ENCODE measurements at regions not wholly inside any gene's neighbourhood (a gene's known extent, or its start where the extent isn't known, plus 50 kb on each side); places are given as distances from the start of the nearest gene placed in this dataset.

DNA sequence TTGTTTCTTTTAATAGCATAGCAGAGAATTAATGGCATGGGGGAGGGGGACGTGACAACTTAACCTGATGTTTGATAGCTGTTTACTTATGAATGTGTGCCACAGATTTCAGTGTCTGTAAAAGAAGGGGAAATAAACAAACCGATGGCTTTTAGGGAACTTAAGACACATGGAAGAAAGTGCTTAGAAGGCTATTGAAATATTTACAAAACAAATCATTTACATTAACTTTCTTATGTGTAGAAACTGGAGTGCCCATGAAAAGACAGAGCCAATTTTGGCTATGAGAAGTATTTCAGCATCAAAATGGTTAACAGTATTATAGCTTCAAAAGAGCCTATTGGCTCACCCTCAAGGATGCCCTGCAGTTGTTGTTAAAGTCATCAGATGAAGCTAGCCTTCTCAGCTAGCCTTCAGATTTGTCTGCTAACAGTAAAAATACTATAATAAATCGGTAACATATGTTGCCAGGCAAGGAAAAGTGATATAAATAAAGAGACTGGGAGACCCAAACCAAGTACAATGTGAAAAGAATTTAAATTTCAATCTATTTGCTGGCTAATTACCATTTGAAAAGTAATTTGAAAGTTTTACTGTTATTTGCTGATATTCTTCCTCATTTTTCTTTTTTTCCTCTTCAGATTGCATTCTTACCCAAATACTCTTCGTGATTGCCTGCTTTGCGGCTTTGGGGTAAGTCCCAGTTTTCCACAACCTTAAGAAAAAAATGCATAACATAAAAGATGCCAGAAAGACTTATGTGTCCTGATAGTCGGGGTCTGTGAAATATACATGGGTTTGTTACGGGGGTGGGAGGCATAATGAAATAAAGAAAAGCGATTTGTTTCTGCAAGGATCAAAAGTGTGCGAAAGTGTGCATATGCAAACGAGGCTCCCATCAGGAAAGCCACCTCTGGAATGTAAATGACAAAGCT is 256.4 kb downstream of the MEIS1 start:
- H3K27ac ChIP-seq (ENCODE audit: low read depth, low read length), result peak overlapping the region; percentile 36
- no peak overlapping the region for H3K9ac ChIP-seq (ENCODE audit: low read depth, low read length)

DNA sequence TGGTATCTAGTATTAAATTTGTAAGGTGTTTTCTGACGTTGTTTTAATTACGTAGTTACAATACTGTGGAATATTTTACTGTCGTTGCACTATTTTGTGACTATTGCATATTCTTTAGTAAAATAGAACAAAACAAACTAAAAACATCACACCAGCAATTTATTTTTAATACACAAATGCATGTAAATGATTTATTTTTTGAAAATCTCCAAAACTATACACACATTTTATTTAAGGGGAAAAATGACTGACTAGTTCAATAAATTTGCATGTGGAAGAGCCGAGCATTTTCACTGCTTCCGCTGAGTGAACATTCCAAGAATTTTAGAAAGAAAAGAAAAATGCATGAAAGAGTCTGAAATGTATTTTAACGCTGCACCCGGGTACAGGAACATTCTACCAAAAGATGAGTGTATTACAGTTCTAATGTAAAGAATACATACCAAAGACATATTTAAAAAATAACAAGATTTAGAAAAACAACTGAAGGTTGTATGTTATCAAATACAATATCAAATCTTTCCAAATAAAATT is 257.7 kb downstream of the MEIS1 start:
- no peaks in the 10 kb centered on the region for H3K27me3 ChIP-seq (ENCODE audit: control insufficient read depth, insufficient read depth, low read length)

More for the DNA sequence above, 256.4 kb downstream of the MEIS1 start:
- no peaks in the 10 kb centered on the region for H3K27me3 ChIP-seq (ENCODE audit: control insufficient read depth, insufficient read depth, low read length)
- peaks cover 74% of the 10 kb centered on the region for H3K4me1 ChIP-seq (ENCODE audit: control insufficient read depth, insufficient read depth, low read length)
- H3K9me3 ChIP-seq (ENCODE audit: control insufficient read depth, insufficient read depth, low read length), result no peaks in the 10 kb centered on the region
- H3K36me3 ChIP-seq (ENCODE audit: control insufficient read depth, insufficient read depth, low read length), result no peaks in the 10 kb centered on the region
- H3K4me3 ChIP-seq (ENCODE audit: low read depth, low read length), result peak overlapping the region; percentile 44

DNA sequence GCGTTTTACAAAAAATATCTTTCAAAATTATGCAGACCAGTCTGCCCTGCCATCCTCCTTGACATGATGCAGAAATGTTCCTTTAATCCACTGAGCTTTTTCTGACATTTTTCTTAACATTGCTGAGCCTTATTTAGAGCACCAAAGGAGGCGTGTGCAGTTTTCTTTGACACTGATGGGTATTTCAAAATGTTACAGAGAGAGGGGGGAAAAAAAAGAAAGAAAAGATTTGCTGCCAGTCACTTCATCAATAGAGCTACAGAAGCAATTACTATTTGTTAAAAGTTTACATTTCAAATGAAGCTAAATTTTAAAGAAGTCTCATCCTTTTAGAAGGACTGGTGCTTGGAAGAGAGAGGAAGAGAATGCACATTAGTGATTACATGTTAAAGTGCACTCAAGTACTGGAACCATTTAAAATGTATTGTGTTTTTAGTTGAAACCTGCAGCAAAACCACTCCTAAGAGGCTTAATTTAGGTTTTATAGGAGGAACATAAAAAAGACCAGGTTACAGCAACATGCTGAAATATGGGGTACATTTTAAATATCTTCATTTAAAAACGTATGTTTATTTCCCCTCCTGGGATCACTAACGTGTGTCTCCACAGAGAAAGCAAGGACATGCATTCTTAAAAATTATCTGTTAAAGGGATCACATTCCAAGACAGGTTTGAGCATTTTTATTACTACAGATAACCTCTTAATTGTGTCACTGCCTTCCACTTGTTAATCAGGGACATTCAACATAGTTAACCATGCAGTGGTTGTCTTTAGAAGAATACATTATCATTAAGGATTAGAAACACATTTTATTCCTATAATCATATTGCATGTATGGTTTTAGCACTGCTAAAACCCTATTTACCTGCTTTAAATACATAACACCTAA is 258.4 kb downstream of the MEIS1 start:
- Histone ChIP-seq H3K9me3 (ENCODE audit: control insufficient read depth, insufficient read depth, low read length) (no peaks in the 10 kb centered on the region), H3K4me3 (ENCODE audit: low read depth, low read length) (no peak overlapping the region), H3K36me3 (ENCODE audit: control insufficient read depth, insufficient read depth, low read length) (no peaks in the 10 kb centered on the region), H3K27ac (ENCODE audit: low read depth, low read length) (no peak overlapping the region), H3K4me1 (ENCODE audit: control insufficient read depth, insufficient read depth, low read length) (peaks cover 68% of the 10 kb centered on the region), H3K9ac (ENCODE audit: low read depth, low read length) (no peak overlapping the region), H3K27me3 (ENCODE audit: control insufficient read depth, insufficient read depth, low read length) (no peaks in the 10 kb centered on the region)

More for the DNA sequence above, 257.7 kb downstream of the MEIS1 start:
- Histone ChIP-seq H3K4me3 (ENCODE audit: low read depth, low read length) (no peak overlapping the region), H3K9ac (ENCODE audit: low read depth, low read length) (no peak overlapping the region), H3K9me3 (ENCODE audit: control insufficient read depth, insufficient read depth, low read length) (no peaks in the 10 kb centered on the region), H3K4me1 (ENCODE audit: control insufficient read depth, insufficient read depth, low read length) (peaks cover 67% of the 10 kb centered on the region), H3K36me3 (ENCODE audit: control insufficient read depth, insufficient read depth, low read length) (no peaks in the 10 kb centered on the region), H3K27ac (ENCODE audit: low read depth, low read length) (no peak overlapping the region)

DNA sequence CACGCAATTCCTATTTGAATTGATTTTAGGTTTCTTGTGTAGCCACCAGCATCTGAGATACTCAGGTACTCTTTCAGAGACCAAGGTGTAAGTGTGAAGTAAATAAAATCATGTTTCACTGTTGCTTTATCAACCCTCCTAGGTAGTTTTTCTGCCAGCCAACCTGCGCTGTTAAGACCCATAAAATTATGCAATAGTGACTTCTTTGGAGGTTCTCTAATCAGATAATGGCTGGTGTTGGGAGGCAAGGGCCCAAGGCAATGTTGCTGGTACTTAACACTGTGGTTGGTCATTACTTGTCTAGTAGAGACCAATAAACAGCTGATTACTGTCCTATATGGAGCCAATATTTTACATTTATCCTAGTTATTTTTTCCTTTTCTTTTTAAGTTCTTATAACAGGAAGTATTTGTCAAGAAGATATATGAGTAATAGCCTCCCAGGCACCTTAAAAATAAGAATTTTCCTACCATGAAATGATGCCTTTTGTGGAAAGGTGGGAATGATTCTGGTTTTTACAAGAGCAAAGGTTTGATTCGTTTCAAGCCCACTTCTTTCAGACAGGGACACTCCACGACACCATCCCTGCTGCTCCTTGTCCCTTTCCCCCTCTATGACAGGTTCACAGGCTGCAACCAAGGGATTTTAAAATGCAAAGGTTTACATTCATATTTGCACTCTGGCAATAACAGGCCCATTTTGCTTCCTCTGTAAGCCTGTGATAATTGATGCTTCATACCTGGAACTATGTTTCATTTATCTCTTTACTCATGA is 259.3 kb downstream of the MEIS1 start:
- no peak overlapping the region for H3K4me3 ChIP-seq (ENCODE audit: low read depth, low read length)
- H3K9ac ChIP-seq (ENCODE audit: low read depth, low read length), result no peak overlapping the region
- H3K36me3 ChIP-seq (ENCODE audit: control insufficient read depth, insufficient read depth, low read length), result no peaks in the 10 kb centered on the region
- H3K4me1 ChIP-seq (ENCODE audit: control insufficient read depth, insufficient read depth, low read length), result peaks cover 74% of the 10 kb centered on the region
- no peaks in the 10 kb centered on the region for H3K9me3 ChIP-seq (ENCODE audit: control insufficient read depth, insufficient read depth, low read length)
- no peaks in the 10 kb centered on the region for H3K27me3 ChIP-seq (ENCODE audit: control insufficient read depth, insufficient read depth, low read length)
- no peak overlapping the region for H3K27ac ChIP-seq (ENCODE audit: low read depth, low read length)

DNA sequence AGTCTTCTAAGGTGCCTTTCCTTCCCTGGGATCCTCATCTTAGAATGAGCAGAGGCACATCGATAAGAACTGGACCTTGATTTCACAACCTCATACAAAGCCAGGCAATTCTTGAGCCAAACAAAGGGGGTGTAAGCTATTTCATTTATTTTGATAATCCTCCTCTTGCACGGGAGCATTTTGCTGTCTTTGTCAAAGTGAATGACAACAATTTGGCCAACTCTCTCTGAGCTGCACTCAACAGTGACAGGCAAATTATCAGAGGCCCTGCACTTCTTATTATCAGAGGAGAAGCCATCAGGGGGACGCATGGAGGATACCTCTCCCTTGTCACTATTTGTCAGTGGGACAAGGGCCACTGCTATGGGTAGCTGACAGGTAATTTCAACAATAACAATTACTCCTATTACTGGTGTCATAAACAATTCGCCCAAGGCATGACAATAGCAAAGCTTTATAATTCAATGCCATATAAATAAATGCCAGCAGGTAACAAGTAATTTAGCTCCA is 260.4 kb downstream of the MEIS1 start:
- H3K27ac ChIP-seq (ENCODE audit: low read depth, low read length), result no peak overlapping the region
- H3K4me1 ChIP-seq (ENCODE audit: control insufficient read depth, insufficient read depth, low read length), result peaks cover 81% of the 10 kb centered on the region
- no peaks in the 10 kb centered on the region for H3K27me3 ChIP-seq (ENCODE audit: control insufficient read depth, insufficient read depth, low read length)

DNA sequence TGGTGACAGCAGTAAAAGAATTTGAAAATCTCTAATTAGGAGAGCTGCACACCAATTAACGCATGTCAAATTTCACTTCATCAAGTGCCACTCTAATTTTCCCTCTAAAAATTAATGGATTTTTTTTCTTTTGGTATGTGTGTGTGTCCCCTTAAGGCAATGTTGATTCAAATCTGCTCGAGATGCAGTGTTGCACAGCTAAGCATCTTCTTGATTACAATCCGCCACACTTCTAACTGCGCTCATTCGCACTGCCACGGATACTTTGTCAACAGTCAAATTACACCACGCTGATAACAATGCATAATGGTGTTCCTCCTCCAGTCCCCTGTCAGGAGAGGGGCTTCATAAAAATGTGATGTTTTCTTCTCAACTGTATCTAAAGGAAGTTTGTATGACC is 261.4 kb downstream of the MEIS1 start:
- no peaks in the 10 kb centered on the region for H3K36me3 ChIP-seq (ENCODE audit: control insufficient read depth, insufficient read depth, low read length)
- H3K4me1 ChIP-seq (ENCODE audit: control insufficient read depth, insufficient read depth, low read length), result peaks cover 79% of the 10 kb centered on the region
- no peak overlapping the region for H3K27ac ChIP-seq (ENCODE audit: low read depth, low read length)

More for the DNA sequence above, 260.4 kb downstream of the MEIS1 start:
- no peaks in the 10 kb centered on the region for H3K9me3 ChIP-seq (ENCODE audit: control insufficient read depth, insufficient read depth, low read length)
- no peaks in the 10 kb centered on the region for H3K36me3 ChIP-seq (ENCODE audit: control insufficient read depth, insufficient read depth, low read length)
- H3K4me3 ChIP-seq (ENCODE audit: low read depth, low read length), result no peak overlapping the region
- H3K9ac ChIP-seq (ENCODE audit: low read depth, low read length), result no peak overlapping the region

DNA sequence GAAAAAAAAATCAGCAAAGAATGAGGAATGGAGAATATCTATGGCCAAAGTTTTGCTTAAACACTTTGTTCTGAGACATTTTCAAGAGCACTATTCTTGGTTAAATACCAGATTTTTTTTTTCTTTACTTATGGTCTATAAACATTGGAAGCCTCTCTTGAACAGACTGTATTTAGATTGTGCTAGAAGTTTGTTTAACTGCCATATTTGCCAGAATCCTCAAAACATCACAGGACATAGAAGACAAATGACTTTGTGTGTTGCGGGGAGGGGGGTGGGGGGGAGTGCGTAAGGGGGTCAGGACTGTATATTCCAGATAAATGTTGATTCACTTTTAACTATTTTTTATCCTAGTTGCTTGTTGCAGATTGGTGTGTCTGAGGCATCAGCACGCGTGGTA is 262.0 kb downstream of the MEIS1 start:
- Histone ChIP-seq H3K4me1 (ENCODE audit: control insufficient read depth, insufficient read depth, low read length) (peaks cover 79% of the 10 kb centered on the region), H3K27me3 (ENCODE audit: control insufficient read depth, insufficient read depth, low read length) (no peaks in the 10 kb centered on the region), H3K36me3 (ENCODE audit: control insufficient read depth, insufficient read depth, low read length) (no peaks in the 10 kb centered on the region), H3K4me3 (ENCODE audit: low read depth, low read length) (no peak overlapping the region), H3K9me3 (ENCODE audit: control insufficient read depth, insufficient read depth, low read length) (no peaks in the 10 kb centered on the region), H3K9ac (ENCODE audit: low read depth, low read length) (no peak overlapping the region), H3K27ac (ENCODE audit: low read depth, low read length) (no peak overlapping the region)

More for the DNA sequence above, 261.4 kb downstream of the MEIS1 start:
- Histone ChIP-seq H3K9ac (ENCODE audit: low read depth, low read length) (no peak overlapping the region), H3K4me3 (ENCODE audit: low read depth, low read length) (no peak overlapping the region), H3K9me3 (ENCODE audit: control insufficient read depth, insufficient read depth, low read length) (no peaks in the 10 kb centered on the region), H3K27me3 (ENCODE audit: control insufficient read depth, insufficient read depth, low read length) (no peaks in the 10 kb centered on the region)

DNA sequence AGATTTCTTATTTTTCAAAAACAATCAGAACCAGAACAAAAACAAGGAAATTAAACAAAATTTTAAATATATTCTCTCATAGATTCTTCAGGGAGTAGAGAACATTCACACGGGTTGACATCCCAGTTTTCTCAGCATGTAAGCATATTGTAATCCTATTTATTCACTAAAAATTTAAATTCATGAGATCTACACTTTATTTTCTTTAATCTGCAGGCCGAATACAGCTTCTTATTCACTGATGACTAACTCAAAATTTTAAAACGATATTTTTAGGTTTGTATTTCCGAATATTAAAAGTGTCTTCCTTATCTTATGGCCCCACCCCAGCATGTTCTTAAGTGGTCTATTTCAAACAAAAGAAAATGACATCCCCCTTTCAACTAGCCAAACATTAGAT is 262.4 kb downstream of the MEIS1 start:
- no peak overlapping the region for H3K4me3 ChIP-seq (ENCODE audit: low read depth, low read length)
- no peak overlapping the region for H3K9ac ChIP-seq (ENCODE audit: low read depth, low read length)
- no peak overlapping the region for H3K27ac ChIP-seq (ENCODE audit: low read depth, low read length)
- H3K4me1 ChIP-seq (ENCODE audit: control insufficient read depth, insufficient read depth, low read length), result peaks cover 79% of the 10 kb centered on the region
- no peaks in the 10 kb centered on the region for H3K27me3 ChIP-seq (ENCODE audit: control insufficient read depth, insufficient read depth, low read length)
- H3K9me3 ChIP-seq (ENCODE audit: control insufficient read depth, insufficient read depth, low read length), result no peaks in the 10 kb centered on the region
- no peaks in the 10 kb centered on the region for H3K36me3 ChIP-seq (ENCODE audit: control insufficient read depth, insufficient read depth, low read length)

DNA sequence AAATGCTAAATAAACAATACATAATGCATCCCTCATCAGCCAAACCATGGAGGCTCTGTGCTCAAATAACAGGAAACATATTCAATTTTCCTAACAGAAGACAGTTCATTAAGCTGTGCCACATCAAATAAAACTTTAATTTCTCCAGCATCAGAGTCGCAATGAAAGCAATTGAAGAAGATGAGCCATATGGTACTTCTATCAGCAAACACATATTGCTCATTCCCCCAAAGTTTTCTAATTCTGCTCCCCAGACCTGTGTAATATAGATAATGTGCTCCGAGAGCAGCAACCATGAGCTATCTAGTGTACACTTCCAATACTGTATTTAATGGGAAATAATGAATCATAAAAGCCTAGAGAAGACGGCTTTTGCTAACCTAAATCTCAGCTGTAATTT is 263.2 kb downstream of the MEIS1 start:
- peaks cover 74% of the 10 kb centered on the region for H3K4me1 ChIP-seq (ENCODE audit: control insufficient read depth, insufficient read depth, low read length)

DNA sequence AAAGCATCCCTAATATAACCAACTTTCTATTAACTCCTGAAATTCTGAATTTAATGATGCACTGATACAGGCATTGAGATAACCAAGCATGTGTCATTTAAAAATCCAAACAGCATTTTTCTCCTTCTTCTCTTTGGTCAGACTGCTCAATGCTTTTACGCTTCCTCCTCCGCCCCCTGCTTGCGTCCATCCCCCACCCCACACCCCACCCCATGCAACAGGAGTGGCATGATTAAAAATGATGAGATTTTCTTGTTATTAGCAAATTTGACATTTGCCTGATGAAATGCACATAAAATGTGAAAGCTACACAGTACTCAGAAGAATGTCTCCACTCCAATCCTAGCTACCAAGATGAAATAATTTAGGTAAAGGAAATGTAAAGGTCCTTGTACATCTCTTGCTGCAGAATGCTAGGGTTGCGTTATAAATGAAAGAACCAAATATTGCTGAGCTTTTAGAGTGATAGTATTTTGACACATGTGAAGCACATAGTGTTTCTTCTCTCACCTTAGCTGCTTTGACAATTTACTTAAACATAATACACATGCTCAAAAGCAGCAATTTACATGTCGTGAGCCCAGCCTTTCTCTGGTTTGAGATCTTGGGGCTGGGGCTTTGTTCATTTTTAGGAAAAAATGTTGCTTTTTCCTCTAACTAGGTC is 263.8 kb downstream of the MEIS1 start:
- no peaks in the 10 kb centered on the region for H3K36me3 ChIP-seq (ENCODE audit: control insufficient read depth, insufficient read depth, low read length)
- H3K9ac ChIP-seq (ENCODE audit: low read depth, low read length), result no peak overlapping the region
- H3K27ac ChIP-seq (ENCODE audit: low read depth, low read length), result no peak overlapping the region
- H3K27me3 ChIP-seq (ENCODE audit: control insufficient read depth, insufficient read depth, low read length), result no peaks in the 10 kb centered on the region
- no peak overlapping the region for H3K4me3 ChIP-seq (ENCODE audit: low read depth, low read length)
- H3K9me3 ChIP-seq (ENCODE audit: control insufficient read depth, insufficient read depth, low read length), result no peaks in the 10 kb centered on the region
- H3K4me1 ChIP-seq (ENCODE audit: control insufficient read depth, insufficient read depth, low read length), result peaks cover 68% of the 10 kb centered on the region

More for the DNA sequence above, 263.2 kb downstream of the MEIS1 start:
- Histone ChIP-seq H3K9me3 (ENCODE audit: control insufficient read depth, insufficient read depth, low read length) (no peaks in the 10 kb centered on the region), H3K36me3 (ENCODE audit: control insufficient read depth, insufficient read depth, low read length) (no peaks in the 10 kb centered on the region), H3K27ac (ENCODE audit: low read depth, low read length) (no peak overlapping the region), H3K9ac (ENCODE audit: low read depth, low read length) (no peak overlapping the region), H3K4me3 (ENCODE audit: low read depth, low read length) (no peak overlapping the region), H3K27me3 (ENCODE audit: control insufficient read depth, insufficient read depth, low read length) (no peaks in the 10 kb centered on the region)

Measured in HUES48 (cell line).